Fibroblast of skin of left quadriceps (primary cell): ENCODE measurements at regions not wholly inside any gene's neighbourhood (a gene's known extent, or its start where the extent isn't known, plus 50 kb on each side); places are given as distances from the start of the nearest gene placed in this dataset.
"Not testable (repeated sequence)": the region's sequence is repeated elsewhere in the genome, so short reads cannot be mapped to it uniquely, and the experiment has no call there.

ENCODE experiments used
- DNase-seq, 2 experiments: peaks; one replicate each; pipeline ENCODE4 v3.0.0-alpha.2; 2013; ENCODE audit warnings: low read depth in 2 of 2

DNA sequence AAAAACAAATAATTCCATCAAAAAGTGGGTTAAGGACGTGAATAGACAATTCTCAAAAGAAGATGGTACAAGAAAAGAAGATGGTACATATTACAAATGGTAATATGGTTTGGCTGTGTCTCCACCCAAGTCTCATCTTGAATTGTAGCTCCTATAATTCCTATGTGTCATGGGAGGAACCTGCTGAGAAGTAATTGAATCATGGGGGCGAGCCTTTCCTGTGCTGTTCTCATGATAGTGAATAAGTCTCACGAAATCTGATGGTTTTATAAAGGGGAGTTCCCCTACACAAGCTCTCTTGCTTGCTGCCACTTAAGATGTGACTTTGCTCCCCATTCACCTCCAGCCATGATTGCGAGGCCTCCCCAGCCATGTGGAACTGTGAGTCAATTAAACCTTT, 172.9 kb downstream of the C11orf91 start:
- DNase-seq = not testable (repeated sequence)

- DNase-seq = no peak
Observed at GRCh38 chr11:33525789-33526188, 174.8 kb downstream of the C11orf91 start.

DNA sequence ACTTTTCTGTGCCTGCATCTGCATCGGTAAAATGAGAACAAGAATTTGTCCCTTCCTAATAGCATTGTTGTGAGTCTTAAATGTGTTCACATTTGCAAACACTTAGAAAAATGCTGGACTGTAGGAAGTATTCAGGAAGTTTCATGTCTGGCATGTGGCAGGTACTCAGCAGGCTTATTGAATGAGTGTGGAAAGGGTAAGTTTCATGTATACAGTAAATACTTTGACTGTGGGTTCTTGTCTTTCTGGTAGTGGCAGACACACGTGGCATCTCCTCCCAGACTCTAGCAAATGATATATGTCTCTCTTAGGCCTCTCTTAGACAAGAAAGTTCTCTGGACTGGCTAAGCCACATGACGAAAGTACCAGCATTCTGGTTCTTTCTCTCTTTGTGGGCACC, 179.2 kb downstream of the C11orf91 start:
- DNase-seq = no peak

DNA sequence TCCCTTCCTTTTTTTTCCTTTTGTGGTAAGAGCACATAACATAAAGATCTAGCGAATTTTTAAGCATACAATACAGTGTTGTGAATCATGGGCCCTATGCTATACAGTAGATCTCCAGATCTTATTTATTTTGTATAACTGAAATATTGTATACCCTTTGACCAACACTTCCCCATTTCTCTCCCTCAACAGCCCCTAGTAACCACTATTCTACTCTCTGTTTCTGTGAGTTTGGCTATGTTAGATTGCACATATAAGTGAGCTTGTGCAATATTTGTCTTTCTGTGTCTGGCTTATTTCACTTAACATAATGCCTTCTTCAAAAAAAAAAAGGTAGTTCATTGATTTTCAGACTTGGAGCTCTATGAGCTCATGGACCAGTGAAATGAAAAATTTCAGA, 180.5 kb downstream of the C11orf91 start:
- DNase-seq = no peak

DNA sequence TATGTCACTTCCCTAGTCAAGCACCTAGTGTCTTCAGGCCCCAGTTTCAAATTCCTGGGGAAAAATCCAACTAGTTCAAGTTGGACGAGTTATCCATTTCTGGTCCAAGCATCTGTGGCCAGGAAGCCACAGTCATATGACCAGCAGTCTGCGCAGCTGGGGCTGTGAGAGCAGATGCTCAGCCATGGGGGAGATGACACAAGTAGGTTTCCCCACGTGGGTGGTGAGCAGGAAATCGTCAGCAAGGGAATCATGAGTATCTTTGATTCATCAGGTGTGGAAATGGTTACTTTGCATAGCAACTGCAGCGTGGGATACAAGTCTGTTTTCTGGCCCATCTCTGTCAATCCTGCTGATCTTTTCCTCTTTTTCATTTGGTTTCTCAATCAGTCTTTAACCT, 185.3 kb downstream of the C11orf91 start:
- no peak for DNase-seq

DNA sequence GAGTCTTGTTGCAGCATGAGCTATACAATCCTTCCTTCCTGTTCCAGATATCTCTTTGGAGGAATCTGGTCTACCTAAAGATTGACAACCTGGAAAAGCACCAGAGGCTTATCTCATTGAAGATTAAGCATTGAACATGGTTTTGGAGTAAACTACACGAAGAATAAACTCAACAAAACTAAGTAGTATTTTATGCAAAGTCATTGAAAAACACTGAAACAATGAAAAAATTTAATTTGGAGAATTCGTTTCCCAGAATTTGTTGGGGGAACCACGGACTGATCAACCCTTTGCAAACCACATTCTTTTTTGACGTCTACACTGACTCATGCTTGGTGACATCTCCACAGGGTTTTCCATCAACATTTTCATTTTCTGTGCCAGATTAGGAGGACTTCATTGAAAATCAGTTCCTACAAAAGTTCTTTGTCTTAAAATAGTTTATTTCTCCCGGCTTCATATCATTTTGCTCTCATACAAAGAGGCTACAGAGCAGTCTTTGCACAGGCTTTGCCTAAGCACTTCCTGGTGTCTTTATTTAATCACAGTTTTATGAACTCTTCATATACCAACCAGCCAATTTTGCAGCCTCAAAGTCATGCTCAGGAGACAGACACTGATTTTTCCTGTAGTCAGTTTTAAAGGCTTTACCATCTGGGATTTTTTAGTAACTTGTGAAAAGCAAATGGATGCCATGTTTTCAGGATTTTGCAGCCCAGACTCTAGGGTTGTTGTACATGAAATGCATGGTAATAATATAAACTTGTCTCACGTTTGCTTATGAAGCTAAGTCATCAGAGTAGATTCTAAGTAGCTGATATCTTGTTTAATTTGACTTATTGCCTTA, 186.3 kb downstream of the C11orf91 start:
- no peak for DNase-seq

DNA sequence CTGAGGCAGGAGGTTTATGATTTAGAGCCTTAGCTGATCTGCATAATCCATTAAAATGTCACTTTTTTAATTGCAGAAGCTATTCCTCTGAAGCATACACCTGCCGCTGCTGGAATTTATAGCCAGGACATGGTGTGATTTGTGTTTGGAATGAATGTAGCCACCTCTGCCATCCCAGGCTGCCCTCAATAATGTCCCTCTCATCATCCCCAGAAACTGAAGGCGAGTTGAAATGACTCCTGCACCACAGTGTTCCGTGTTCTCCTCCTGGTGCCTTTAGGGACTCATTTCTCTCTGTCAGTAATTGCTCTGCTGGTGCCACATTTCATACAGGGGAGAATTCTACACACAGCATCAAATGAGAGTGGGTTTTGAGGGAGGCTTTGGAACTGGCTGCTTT, 191.0 kb downstream of the C11orf91 start:
- DNase-seq = no peak

DNA sequence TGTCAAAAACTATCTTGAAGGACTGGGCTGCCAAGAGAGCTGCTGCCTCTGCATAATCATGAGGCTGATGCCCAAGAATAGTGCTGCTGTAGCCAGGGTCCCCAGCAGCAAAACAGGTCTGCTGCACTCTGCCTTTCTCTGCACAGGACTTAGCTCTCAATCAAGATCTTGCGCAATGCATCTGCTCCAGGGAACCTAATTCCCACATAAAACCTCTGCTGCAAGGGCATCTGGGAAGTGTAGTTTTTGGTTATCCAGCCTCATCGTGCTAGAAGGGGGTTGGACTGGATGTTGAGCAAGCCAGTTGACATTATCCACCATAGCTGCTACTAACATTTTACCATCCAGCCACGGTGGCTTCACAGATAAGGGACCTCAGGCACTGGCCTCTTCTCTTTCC, 192.7 kb downstream of the C11orf91 start:
- DNase-seq = no peak

GRCh38 chr11:33507356-33507755, 193.3 kb downstream of the C11orf91 start:
- no peak for DNase-seq

DNA sequence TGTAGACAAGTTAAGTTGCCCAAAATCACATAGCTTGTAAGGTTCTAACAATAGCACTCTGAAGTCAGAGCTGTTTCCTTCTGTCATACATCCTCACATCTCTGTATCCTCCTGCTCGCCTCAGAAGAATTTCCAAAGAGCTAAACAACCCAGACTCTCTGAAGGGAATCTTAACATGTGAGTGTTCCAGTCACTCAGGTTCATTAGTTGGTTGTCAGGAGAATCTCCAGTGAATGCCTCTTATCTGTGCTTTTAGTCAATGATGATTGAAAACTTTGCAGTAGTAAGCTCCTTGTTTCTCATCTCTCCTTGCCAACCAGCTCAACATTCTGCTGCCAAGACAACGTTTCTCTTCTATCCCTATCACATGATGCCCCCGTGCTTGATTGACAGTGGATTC, 195.5 kb downstream of the C11orf91 start:
- DNase-seq = no peak

- peak in 1 of 2 experiments; percentile 43 for DNase-seq
Observed at GRCh38 chr11:33500861-33501479, 199.7 kb downstream of the C11orf91 start.

DNA sequence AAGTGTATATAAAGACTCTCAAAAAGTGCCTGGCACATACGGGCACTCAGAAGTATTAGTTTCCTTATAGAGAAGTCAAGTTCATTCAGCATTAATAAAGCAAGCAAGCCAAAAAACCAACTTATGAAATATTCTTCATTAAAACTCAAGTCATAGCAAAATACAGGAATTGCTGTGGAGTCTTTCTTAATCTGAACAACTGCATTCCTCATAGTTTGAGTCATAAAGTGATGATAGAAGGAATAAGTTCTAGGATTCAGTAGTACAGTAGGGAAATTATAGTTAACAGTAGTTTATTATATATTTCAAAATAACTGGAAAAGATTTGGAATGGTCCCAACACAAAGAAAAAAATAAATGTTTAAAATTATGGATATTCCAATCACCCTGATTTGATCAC, 200.3 kb downstream of the C11orf91 start:
- DNase-seq = peak in 1 of 2 experiments; percentile 27

DNA sequence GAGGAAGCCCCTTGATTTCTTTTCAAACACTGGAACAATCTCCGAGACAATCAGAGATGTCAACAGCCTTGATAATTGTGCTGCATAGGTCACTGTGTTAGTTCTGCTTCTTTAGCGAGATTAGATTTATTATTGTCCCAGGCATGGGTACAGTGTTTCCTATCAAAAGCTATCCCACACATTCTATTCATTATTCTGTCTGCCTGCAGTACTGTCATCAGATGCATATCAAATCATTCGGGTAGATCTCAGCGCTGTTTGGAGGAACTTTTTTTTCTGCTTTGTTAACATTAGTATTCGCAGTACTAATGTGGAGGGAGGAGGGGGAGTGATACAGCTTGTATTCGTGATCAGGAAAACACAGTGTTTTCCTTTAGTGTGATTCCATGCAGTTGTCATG, 208.0 kb downstream of the C11orf91 start:
- DNase-seq = no peak

DNA sequence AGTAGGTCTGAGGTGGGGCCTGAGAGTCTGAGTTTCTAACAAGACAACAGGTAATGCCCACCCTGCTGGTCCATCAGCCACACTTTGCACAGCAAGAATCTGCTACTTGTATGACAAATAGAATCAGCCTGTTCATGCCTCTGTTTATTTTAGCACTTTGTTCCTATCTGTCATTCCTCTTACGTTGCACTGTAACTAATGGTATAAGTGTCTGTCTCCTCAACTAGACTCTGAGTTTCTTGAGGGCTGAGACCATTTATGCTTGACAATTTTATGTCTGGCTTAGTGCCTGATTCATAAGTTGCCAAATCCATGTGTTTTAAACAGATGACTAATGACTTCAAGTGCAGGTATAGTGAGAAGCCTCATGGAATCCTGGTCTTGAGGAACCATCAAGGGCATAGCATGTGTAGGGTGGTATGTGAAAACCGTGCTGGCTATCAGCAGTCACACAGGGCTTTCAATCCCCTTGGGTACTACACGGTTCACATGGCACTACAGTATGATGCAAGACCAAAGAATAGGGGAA, 209.7 kb downstream of the C11orf91 start:
- DNase-seq = no peak

- no peak for DNase-seq
Observed at GRCh38 chr11:33488971-33489370, 211.7 kb downstream of the C11orf91 start.

DNA sequence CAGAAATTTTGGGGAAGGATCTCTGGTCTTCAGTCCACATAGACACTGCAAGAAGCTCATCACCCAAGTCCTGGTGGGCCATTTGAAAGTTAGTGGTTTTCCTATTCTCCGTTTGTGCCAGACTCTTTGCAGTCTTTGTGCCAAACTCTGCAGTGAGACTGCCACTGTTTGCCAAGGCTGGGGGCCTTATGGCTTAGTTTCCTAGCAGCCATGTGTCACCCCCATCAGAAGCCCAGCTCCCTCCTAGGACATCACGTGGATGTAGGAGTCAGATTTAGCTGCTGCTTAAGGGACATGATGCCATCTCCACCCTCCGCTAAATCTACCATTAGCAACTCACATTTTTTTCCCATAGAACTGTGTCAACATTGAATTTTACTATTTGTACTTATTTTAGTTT, 220.0 kb downstream of the C11orf91 start:
- no peak for DNase-seq

DNA sequence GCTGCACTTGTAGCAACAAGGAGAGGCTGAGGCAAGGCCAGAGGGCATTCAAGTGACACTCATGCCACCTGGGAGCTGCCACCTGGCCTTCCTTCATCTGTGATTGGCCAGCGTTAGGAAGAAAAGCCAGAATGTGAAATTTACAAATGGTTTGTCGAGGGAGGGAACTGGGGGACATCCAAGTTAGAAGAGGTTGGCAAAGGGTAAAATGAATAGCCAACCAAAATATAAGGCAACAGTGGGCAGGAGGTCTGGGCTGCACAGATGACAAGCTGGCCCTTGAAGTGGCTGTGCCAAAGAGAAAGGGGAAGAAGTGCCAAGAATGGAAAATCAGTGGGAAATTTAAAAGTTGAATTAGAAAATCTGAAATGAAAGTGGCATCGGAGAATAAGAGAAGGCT, 221.4 kb downstream of the C11orf91 start:
- no peak for DNase-seq

GRCh38 chr11:33478111-33478573, 221.0 kb downstream of the HIPK3 start:
- no peak for DNase-seq

- DNase-seq = no peak
Observed at GRCh38 chr11:33476945-33477606, 219.9 kb downstream of the HIPK3 start.

GRCh38 chr11:33475993-33476392, 218.8 kb downstream of the HIPK3 start:
- DNase-seq = peak; percentile 47 to 50

DNA sequence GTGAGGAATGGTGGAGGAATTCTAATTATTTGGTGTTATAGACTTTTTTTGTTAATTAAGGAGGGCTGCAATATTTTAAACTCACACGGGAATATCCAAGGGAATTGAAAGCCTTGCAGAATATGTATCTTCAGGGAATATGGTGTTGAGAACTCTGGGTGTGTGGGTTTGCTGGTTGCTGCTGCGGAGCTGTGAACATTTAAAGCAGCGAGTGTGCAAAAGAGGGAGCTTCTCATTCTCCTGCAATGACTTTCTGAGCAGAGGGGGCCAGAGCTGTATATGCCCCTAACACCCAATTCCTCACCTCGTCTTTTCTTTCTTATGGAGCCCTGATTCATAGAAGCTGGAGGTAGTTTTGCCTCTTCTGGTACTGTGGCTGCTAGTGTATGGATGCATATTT, 217.7 kb downstream of the HIPK3 start:
- DNase-seq = no peak

DNA sequence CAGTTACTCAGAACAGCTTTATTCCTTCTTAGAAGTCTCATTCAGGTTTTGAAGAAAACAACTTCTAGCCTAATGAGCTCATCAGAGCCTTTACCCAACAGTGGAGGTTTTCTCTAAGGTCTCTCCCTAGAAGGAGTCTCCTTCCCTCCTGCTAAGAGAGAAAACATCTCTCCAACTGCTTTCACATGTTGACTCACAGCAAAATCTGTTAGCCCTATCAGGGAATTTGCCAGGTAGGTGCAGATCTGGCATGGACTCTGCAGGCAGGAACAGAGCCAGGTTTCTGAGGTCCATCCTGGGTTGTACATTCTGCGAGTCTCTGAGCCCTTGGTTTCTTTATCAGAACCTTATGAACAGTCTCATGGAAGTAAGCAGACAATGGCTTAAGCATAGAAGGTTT, 214.4 kb downstream of the HIPK3 start:
- DNase-seq = no peak

- no peak for DNase-seq
Observed at GRCh38 chr11:33467966-33468365, 210.8 kb downstream of the HIPK3 start.
